GM18505 (cell line): ENCODE measurements at regions not wholly inside any gene's neighbourhood (a gene's known extent, or its start where the extent isn't known, plus 50 kb on each side); places are given as distances from the start of the nearest gene placed in this dataset.
"Not testable (repeated sequence)": the region's sequence is repeated elsewhere in the genome, so short reads cannot be mapped to it uniquely, and the experiment has no call there.

Experiments used
- ATAC-seq: cut with Tn5 transposase; IDR thresholded peaks from one replicate; pipeline ENCODE4 v1.9.1; 2021; ENCODE audit not compliant: unreplicated experiment
- POLR2A ChIP-seq: IDR thresholded peaks from 4 replicates; pipeline ENCODE4 v1.6.1; 2011; ENCODE audit warnings: borderline replicate concordance; ENCODE audit not compliant: insufficient read depth, insufficient read length; ENCODE audit errors: extremely low read depth

DNA sequence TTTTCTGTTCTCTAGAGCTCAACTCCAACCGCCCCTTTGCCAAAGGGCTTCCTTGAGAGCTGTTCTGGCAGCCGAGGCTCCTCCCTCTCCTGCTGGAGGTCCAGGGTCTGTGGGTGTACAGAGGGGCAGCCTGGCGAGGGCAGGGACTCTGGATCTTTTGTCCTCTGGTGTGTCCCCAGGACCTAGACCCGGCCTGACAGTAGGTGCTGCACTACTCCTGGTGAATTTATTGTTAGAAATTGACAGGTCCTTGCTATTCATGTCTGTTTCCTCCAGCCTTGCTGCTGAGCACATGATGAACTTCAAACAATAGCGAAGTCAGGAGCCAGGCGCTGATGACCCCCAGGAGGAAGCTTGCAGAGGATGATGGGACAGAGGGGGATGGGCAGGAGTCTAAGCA, 234.7 kb upstream of the SULF2 start:
- TF ChIP-seq POLR2A: no peak
- ATAC-seq: no peak

DNA sequence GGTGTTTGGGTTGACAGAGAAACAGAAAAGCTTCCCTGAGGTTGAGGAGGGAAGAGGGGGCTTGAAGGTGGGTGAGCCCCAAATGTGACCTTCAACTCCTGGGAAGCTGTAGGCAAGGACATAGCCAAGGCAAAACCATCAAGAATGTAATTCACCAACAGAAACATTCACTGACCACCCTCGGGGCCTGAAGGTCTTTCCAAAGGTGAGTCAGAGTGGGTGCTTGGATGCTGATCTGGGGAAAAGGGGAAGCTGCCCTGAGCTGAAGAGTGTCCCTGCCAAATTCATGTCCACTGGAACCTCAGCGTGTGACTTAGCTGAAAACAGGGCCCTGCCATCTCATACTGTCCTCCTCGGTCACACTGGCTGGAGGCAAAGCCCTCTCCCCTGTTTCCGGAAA, 234.2 kb upstream of the SULF2 start:
- ATAC-seq: no peak
- no peak for TF ChIP-seq POLR2A

DNA sequence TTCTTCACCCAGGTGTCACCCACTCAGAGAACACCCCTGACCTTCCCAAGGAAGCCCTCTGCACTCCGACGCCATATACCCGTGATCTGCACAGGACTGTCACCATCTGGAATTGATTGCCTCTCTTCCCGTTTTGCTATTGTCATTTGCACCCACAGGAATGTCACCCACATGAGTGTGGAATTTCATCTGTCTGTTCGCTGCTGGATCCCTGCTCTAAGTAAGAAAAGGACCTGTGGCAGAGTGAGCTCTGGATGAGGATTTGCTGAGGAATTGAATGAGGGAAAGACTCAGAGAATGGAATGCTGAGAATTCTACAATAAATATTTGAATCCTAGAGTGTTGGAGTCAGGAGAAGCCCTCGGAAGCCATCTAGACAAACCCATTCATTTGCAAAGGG, 233.6 kb upstream of the SULF2 start:
- ATAC-seq: not testable (repeated sequence)

DNA sequence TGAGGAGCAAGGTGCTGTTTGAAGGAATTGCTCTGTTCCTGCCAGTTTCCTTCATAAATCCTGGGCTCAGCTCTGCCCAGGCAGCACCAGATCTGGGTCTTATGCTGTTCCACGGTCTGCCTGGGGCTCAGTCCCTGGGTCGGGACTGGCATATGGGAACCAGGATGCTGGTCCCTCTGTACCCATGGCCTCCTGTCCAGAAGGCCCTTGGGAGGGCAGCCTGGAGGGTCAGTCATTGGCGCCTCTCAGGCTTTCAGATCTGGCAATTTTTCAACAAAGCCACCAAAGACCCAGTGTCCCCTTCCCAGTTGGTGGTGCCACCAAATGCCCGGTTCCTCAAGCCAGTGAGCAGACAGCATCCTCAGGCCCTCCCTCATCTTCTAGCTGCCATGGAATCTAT, 232.7 kb upstream of the SULF2 start:
- ATAC-seq: no peak

DNA sequence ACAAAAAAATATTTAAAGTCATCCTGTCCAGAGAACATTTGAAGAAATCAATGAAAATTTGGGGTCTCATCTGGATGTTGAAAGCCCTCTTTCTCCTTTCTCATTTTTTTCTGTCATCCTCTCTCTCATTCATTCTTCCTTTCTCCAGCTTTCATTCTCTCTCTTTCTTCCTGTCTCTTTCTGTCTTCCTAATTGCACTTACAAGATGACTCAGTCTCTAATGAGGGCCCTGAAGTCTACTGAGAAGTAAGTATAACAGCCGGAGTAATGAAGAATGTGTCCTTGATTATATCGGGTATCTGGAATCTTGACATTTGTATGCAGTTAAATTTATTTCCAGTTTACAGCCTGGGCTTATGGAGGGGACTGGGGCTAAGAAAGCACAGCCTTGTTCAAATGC, 232.2 kb upstream of the SULF2 start:
- ATAC-seq: no peak

More for the DNA sequence above, 232.7 kb upstream of the SULF2 start:
- no peak for TF ChIP-seq POLR2A

DNA sequence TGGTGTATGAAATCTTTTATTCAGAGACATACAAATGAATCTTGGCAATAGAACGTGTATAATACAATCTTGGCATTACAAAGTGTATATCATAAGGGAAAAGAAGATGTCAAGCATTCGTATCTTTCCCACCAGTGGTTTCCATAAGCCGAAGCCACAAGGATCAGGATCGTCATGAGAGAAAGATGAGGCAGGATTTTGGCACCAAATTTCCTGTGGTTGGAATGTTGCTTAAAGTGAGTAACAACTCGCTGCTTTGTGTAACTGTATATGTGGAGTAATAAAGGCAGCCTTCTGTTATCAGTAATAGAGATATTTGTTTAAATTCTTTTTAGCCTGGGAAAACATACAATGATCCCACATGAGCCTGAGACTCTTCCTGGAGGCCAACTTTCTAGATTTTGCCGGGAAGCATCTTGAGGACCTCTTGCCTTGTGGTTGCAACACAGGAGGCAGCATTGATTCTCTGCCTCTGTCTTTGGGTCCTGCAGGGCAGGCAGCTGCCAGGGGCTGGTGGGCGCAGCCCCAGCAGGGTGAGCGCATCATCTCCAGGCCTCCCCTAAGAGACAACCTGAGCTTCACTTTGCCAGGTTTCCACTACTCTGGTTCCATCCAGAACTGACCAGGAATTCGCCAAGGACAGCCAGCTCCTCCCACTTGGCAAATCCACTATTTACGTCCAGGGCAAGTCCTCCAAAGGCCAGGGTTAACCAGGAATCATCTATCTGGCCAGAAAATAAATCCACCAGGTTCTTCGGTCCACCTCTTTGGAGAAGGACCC, 230.9 kb upstream of the SULF2 start:
- TF ChIP-seq POLR2A: no peak
- no peak for ATAC-seq

More for the DNA sequence above, 232.2 kb upstream of the SULF2 start:
- no peak for TF ChIP-seq POLR2A

DNA sequence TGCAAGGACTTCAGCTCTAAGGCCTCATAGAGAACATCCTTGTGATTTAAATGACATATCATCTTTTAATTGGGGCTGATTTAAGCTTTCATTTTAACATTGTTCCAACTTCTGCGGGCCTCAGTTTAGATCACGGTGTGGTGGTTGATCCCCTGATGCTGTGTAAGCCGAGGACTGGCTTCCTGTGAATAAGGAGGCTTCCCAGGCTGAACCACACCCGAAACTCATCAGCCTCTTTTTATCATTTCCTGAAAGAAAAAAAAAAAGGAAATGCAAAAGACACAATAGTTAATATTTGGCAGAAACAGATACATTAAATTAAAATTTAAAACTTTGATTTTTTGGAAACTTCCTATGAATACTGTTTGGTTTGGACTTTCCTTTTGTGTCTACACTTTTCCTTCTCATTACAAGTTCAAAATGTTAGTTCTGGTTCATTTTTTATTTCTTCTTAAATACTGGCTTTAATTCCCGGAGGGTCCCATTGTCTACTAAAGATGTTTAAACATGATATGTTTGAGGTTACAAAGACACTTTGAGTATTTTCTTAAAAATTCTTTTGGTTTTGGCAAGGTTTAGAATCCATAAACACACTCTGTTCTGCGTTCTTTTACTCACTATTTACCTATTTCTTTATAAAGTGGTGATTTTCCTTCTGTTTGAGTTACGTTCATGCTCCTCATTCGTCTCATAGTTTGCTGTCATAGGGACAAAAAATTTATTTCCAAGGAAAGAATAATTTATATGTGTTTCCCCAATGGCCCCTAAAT, 230.0 kb upstream of the SULF2 start:
- no peak for ATAC-seq
- TF ChIP-seq POLR2A: no peak

DNA sequence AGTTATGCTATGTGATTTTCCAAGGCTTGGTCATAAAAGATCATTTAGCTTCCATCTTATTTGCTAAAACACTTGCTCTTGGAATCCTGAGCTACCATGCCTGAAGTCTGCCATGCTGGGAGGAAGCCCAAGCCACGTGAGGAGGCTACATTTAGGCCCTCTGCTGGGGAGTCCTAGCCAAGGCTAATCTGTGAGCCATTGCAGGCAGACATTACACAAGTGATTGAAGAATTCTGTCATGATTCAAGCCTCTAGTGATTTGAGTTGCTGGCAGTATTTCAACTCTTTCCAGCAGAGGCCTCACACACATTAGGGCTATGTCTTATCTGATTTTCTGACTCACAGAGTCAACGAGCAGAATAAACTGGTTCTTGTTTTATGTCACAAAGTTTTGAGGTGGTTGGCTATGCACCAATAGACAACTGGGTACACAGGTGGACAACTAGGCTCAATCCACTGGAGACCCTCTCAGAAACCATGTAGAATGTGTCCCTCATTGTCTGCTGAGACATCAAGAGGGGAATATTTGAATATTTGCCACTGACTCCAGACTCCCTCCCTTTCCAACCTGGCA, 227.2 kb upstream of the SULF2 start:
- no peak for ATAC-seq
- no peak for TF ChIP-seq POLR2A

DNA sequence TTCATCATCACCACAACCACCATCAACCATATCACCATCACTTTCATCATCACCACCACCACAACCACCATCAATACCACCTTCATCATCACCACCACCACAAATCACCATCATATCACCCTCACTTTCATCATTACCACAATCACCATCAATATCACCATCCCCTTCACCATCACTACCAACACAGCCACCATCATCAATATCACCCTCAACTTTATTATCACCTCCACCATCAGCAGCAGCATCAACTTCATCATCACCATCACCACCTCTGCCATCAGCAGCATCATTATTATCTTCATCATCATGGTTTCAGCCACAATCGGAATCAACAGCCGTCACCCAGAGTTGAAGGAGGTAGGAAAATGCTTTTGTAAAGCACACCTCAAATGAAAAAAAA, 225.7 kb upstream of the SULF2 start:
- no peak for ATAC-seq
- no peak for TF ChIP-seq POLR2A

DNA sequence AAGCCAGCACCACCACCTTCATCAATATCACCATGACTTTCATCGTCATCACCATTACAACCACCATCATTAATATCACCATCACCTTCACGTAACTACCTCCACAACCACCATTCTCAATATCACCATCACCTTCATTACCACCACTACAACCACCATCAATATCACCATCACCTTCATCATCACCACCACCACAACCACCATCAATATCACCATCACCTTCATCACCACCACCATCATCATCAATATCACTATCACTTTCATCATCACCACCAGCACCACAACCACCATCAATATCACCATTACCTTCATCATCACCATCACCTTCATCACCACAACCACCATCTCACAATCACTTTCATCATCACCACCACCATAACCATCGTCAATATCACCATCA, 225.3 kb upstream of the SULF2 start:
- ATAC-seq: no peak

DNA sequence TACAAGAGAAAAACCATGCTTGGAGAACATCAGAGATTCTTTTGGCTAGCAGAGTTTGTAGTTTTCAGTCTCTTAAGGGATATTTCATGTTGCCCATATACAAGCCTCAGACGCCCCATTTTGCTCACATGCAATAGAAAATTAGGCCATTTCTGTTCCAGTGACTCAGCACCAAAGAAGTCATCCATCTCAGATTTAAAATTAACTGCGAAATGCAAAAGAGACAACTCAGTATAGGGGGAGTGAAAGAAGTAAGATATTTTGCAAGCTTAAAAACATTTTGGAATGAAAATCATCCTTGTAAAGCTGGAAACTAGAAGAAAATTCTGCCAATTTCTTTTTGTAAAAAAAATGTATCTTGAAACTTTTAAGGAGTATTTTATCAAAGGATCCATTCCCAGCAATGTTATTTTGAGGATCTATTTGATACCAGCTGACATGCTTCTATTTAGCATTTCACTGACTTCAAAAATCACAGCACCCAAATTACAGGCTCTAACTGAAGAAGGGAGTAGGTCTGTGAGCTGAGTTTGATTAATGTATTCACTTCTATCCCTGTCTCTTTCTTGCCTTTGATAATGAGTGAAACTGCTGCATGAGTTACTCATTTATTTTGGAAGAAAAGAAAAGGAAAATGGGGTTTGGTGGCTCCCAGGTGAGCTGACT, 223.7 kb upstream of the SULF2 start:
- ATAC-seq: no peak
- no peak for TF ChIP-seq POLR2A

More for the DNA sequence above, 225.3 kb upstream of the SULF2 start:
- no peak for TF ChIP-seq POLR2A

DNA sequence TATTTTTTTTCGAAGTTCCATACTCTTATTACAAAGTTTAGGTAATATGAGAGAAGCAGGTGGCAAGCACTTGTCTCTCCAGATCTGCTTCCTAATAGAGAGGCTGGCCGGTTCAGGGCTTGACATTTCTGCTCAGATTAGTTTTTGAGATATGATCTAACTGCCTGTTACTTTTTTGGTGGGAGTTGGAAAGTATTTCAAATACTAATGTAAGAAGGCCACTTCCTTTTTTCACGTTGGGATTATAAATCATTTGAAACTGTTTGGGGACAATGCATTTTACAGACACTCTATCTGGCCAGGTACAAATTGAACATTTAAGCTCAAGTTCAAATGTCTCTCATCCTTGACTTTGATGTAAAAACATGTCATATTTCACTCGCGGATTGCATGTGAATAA, 222.1 kb upstream of the SULF2 start:
- no peak for TF ChIP-seq POLR2A

DNA sequence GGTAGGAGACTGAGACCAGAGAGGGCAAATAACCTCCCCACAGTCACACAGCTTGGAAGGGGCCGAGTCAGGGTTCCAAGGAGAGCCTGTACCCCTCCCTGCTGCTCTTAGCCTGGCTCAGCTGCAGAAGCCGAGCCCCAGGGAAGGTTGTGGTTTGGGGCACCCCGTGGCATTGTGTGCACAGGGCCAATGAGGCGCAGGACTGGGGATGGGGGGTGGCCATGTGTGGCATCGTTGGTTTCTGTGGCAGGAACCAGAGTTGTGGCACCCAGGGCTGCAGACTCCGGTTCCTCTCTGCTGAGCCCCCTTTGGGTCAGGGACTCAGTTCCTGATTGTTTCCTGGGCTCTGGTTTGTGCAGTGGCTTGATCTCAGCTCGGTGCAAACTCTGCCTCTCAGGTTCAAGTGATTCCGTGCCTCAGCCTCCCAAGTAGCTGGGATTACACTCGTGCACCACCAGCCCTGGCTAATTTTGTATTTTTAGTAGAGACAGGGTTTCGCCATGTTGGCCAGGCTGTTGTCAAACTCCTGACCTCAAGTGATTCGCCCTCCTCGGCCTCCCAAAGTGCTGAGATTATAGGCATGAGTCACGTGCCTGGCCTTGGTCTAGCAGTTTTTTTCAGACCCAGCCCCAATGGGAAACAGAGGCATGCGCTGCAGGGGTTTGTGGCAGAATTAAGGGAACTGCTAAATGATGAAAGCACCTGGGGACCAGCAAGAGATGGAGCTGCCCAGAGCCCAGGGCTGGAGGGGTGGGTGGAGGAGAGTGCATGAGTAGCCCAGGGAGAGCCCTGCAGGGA, 221.0 kb upstream of the SULF2 start:
- TF ChIP-seq POLR2A: no peak
- ATAC-seq: no peak

More for the DNA sequence above, 222.1 kb upstream of the SULF2 start:
- ATAC-seq: no peak
